Esophagus muscularis mucosa (tissue), 4 donors: ENCODE measurements at regions not wholly inside any gene's neighbourhood (a gene's known extent, or its start where the extent isn't known, plus 50 kb on each side); places are given as distances from the start of the nearest gene placed in this dataset.

Experiments used
- DNase-seq: peaks from one replicate; pipeline ENCODE4 v3.0.0-alpha.2; 2017; ENCODE audit errors: extremely low spot score
- H3K27ac ChIP-seq, 4 donors: fragments of 200-600 bp; sonication (generic); replicated peaks in 1 of 4; 1 replicate in 3 of 4; 2 replicates in 1 of 4; pipeline ENCODE4 v1.5.1; 2016 to 2019; ENCODE audit warnings: mild to moderate bottlenecking in 1 of 4
- H3K27me3 ChIP-seq, 4 donors: fragments of 200-600 bp; sonication (generic); one replicate each; pipeline versions ENCODE4 v1.5.1 to v1.6.0; 2016 to 2019
- H3K36me3 ChIP-seq, 4 donors: fragments of 200-600 bp; sonication (generic); one replicate each; pipeline ENCODE4 v1.5.1; 2016 to 2019
- H3K4me1 ChIP-seq, 4 donors: fragments of 200-600 bp; sonication (generic); one replicate each; pipeline ENCODE4 v1.5.1; 2016 to 2019
- H3K4me3 ChIP-seq, 4 donors: fragments of 200-600 bp; sonication (generic); 1 replicate in 2 of 4; 2 replicates in 2 of 4; pipeline ENCODE4 v1.5.1; 2016 to 2019; ENCODE audit warnings: mild to moderate bottlenecking in 4 of 4, moderate library complexity in 1 of 4
- H3K9me3 ChIP-seq, 4 donors: fragments of 200-600 bp; sonication (generic); 1 replicate in 3 of 4; 2 replicates in 1 of 4; pipeline ENCODE4 v1.5.1; 2016 to 2019
- CTCF ChIP-seq, 3 experiments: fragments of 200-600 bp in 2 of 3; fragments of 450-650 bp in 1 of 3; sonication (generic) in 2 of 3; IDR thresholded peaks; one replicate each; pipeline ENCODE4 v1.5.1; 2017 to 2019; ENCODE audit warnings: antibody characterized with exemption in 3 of 3, mild to moderate bottlenecking in 2 of 3, moderate library complexity in 1 of 3
- EP300 ChIP-seq: sonication (generic); formaldehyde crosslinking; IDR thresholded peaks from one replicate; pipeline ENCODE4 v1.6.1; 2017; ENCODE audit warnings: antibody characterized with exemption
- POLR2A ChIP-seq: fragments of 450-650 bp; IDR thresholded peaks from one replicate; pipeline ENCODE4 v1.6.1; 2017; ENCODE audit warnings: antibody characterized with exemption, moderate library complexity, mild to moderate bottlenecking, low read depth
- POLR2AphosphoS5 ChIP-seq, 2 donors: sonication (generic); formaldehyde crosslinking; IDR thresholded peaks; one replicate each; pipeline ENCODE4 v1.6.1; 2017; ENCODE audit warnings: antibody characterized with exemption in 2 of 2
- WGBS: methylation state at CpG from one replicate; pipeline ENCODE4 v1.1.5; 2018; 5-methylcytosine and 5-hydroxymethylcytosine counted together
- intact Hi-C: fragments of 100-400 bp; cut with DNase I; formaldehyde crosslinking; loops from one replicate; pipeline ENCODE4 v1.15.1; 2023

GRCh38 chr9:82110881-82111280 is 122.3 kb downstream of the SPATA31D1 start:
- peaks cover 0 to 2% (median under 1%) of the 10 kb centered on the region in 4 donors for H3K4me1 ChIP-seq
- H3K9me3 ChIP-seq = no peaks in the 10 kb centered on the region
- intact Hi-C loops = no loop called here
- H3K4me3 ChIP-seq = no peak overlapping the region
- no peaks in the 10 kb centered on the region for H3K36me3 ChIP-seq
- no peak overlapping the region for H3K27ac ChIP-seq
- TF ChIP-seq EP300 = no peak
- no peak for TF ChIP-seq POLR2AphosphoS5 (IDR thresholded peaks at IDR 0.05)
- no peak for TF ChIP-seq POLR2A
- TF ChIP-seq CTCF (IDR thresholded peaks at IDR 0.05) = no peak
- DNase-seq = no peak
- no peaks in the 10 kb centered on the region for H3K27me3 ChIP-seq
- 93% methylated on average over 3 of the region's 3 CpGs for WGBS

GRCh38 chr9:82115331-82115730 is 126.8 kb downstream of the SPATA31D1 start:
- no peak for DNase-seq
- intact Hi-C loops = no loop called here
- Histone ChIP-seq H3K27ac (no peak overlapping the region), H3K4me1 (peaks cover 0 to 23% (median 17%) of the 10 kb centered on the region in 4 donors), H3K4me3 (no peak overlapping the region), H3K27me3 (no peaks in the 10 kb centered on the region), H3K9me3 (no peaks in the 10 kb centered on the region), H3K36me3 (no peaks in the 10 kb centered on the region)
- no peak for TF ChIP-seq POLR2AphosphoS5 (IDR thresholded peaks at IDR 0.05)
- TF ChIP-seq CTCF (IDR thresholded peaks at IDR 0.05) = no peak
- TF ChIP-seq POLR2A = no peak
- no peak for TF ChIP-seq EP300
- 44% methylated on average over 1 of the region's 1 CpG for WGBS

GRCh38 chr9:82115900-82116299 is 127.3 kb downstream of the SPATA31D1 start:
- intact Hi-C loops = no loop called here

GRCh38 chr9:82116556-82116955 is 128.0 kb downstream of the SPATA31D1 start:
- H3K4me1 ChIP-seq = peaks cover 0 to 23% (median 17%) of the 10 kb centered on the region in 4 donors
- no peak for DNase-seq
- no peaks in the 10 kb centered on the region for H3K27me3 ChIP-seq
- TF ChIP-seq CTCF (IDR thresholded peaks at IDR 0.05) = no peak
- TF ChIP-seq POLR2A = no peak
- TF ChIP-seq EP300 = no peak
- no peak for TF ChIP-seq POLR2AphosphoS5 (IDR thresholded peaks at IDR 0.05)
- no peaks in the 10 kb centered on the region for H3K36me3 ChIP-seq
- H3K9me3 ChIP-seq = no peaks in the 10 kb centered on the region
- H3K27ac ChIP-seq = no peak overlapping the region
- intact Hi-C loops = no loop called here
- H3K4me3 ChIP-seq = no peak overlapping the region
- WGBS = 75% methylated on average over 3 of the region's 3 CpGs

More at GRCh38 chr9:82115900-82116299, 127.3 kb downstream of the SPATA31D1 start:
- Histone ChIP-seq H3K27me3 (no peaks in the 10 kb centered on the region), H3K9me3 (no peaks in the 10 kb centered on the region), H3K36me3 (no peaks in the 10 kb centered on the region), H3K4me1 (peaks cover 0 to 23% (median 17%) of the 10 kb centered on the region in 4 donors), H3K4me3 (no peak overlapping the region), H3K27ac (no peak overlapping the region)
- TF ChIP-seq POLR2A (no peak), EP300 (no peak), POLR2AphosphoS5 (IDR thresholded peaks at IDR 0.05) (no peak), CTCF (IDR thresholded peaks at IDR 0.05) (no peak)
- 89% methylated on average over 4 of the region's 4 CpGs for WGBS
- no peak for DNase-seq
